ENCODE measurements at regions not wholly inside any gene's neighbourhood (a gene's known extent, or its start where the extent isn't known, plus 50 kb on each side); places are given as distances from the start of the nearest gene placed in this dataset.
"Not testable (repeated sequence)": the region's sequence is repeated elsewhere in the genome, so short reads cannot be mapped to it uniquely, and the experiment has no call there.

- DNase-seq (ENCODE audit: low read depth, low spot score) = no peak
These were observed 135.6 kb upstream of the LYZL2 start for GRCh38 chr10:30765022-30765615.

DNA sequence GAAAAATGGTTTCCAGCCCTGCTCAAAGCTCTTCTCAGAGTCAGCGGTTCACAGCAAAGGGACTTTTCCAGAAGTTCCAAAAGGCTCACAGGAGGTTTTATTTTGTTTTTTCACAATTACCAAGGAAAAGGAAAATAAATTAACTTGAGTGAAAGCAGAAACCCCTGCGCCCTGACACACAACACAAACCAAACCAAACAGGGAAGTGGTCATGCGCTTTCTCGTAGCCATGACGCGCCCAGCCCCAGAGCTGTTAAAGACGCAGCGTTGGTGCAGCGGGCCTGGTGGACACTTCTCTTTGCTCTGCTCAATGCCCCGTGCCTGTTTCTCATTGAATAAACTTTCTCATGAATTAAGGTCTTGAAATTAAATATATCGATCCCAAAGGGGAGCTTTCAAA, 134.4 kb upstream of the LYZL2 start:
- no peak for DNase-seq (ENCODE audit: low read depth, low spot score)

DNA sequence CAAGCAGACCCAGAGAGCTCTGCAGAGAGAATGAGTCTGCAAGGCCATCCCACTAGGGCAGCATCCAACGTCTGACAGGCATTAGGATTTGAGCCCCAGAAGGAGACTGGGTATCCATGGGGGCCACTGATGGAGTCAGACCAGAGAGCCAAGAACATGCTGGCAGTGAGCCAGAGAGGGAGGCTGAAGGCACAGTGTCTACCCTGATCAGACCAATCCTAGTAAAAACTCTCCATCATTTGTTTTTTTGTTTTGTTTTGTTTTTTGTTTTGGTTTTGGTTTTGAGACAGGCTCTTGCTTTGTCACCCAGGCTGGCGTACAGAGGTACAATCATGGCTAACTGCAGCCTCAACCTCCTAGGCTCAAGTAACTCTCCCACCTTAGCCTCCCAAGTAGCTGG, 133.1 kb upstream of the LYZL2 start:
- DNase-seq (ENCODE audit: low read depth, low spot score) = no peak

GRCh38 chr10:30759423-30759822, 129.9 kb upstream of the LYZL2 start:
- DNase-seq (ENCODE audit: low read depth, low spot score) = no peak

GRCh38 chr10:30758338-30758737, 128.8 kb upstream of the LYZL2 start:
- DNase-seq (ENCODE audit: low read depth, low spot score) = no peak

DNA sequence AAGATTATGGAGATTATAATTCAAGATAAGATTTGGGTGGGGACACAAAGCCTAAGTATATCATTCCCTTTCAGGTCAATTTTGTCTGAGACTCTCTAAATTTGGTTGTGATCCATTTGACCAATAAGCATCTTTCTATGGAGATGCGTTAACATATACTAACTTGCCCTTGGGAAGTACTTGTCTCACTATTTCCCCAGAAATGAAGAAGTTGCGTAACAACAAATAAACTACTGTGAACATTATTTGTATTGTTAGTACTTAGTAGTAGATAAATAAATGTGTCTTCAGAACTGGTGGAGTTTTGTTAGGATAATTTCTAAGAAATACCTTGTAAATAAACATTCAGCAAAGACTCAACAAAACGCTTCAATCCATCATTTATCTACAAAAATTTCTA, 127.3 kb upstream of the LYZL2 start:
- no peak for DNase-seq (ENCODE audit: low read depth, low spot score)

DNA sequence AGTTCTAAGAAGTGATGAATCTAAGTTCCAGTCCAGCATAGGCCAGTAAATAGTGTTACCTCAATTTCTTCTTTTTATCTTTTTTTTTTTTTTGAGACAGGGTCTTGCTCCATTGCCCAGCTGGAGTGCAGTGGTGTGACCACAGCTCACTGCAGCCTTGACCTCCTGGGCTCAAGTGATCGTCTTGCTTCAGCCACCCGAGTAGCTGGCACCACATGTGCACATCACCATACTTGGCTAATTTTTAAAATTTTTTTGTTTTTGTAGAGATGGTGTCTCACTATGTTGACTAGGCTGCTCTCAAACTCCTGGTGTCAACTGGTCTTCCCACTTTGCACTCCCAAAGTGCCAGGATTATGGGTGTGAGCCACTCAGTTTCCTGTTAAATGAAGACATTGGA, 126.6 kb upstream of the LYZL2 start:
- DNase-seq (ENCODE audit: low read depth, low spot score) = no peak

GRCh38 chr10:30755441-30755953, 125.9 kb upstream of the LYZL2 start:
- DNase-seq (ENCODE audit: low read depth, low spot score) = no peak

DNA sequence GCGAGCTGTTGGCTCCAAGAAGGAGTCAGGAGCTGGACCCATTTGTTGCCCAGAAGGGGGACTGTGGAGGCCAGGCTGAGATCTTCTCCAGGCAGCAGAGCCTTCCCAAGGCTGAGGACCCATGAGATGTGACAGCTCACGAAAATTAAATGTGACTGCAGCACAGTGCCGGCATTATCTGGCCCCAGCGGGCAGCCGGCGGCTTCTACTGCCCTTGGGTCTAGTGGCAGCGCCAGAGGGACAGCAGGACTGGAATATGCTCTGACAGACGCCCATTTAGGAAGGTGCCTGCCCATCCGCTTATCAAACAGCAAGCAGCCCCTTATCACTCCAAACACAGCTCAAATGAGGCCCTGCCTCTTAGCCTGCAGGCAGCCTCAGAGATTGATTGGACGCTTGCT, 122.9 kb upstream of the LYZL2 start:
- DNase-seq (ENCODE audit: low read depth, low spot score) = no peak

GRCh38 chr10:30751678-30752331, 122.3 kb upstream of the LYZL2 start:
- peak; percentile 29 for DNase-seq (ENCODE audit: low read depth, low spot score)

DNA sequence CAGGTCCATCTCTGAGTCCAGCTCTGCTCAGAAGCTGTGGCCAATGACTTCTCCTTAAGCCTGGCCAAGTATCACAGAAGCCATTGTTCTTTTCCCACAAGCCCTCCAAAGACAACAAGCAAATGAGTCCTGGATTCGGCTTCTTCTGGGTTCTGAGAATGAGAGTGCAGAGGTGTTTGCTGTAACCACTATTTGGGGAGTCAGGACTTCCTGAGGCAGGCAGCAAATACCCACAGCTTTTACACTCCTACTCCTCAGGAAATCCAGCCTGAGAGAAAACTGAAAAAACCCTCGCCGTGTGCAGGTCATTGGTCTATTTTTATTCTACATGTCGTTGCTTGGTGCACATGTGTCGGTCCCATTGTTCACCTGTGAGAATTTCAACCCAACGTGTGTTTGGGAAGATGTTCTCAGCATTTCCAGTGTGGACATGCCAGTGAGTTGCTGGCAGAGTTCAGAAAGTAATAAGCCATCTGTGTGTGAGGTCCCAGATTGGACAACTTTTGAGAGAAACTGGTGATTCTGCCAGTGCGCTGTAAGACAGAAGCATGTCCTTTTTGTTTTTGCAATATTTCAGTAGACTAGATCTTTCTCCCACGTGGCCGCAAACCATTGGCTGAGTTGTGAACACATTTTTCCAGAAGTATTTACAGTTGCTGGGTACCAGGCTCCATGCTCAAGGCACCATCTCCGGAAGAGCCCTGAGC, 121.6 kb upstream of the LYZL2 start:
- DNase-seq (ENCODE audit: low read depth, low spot score) = no peak

DNA sequence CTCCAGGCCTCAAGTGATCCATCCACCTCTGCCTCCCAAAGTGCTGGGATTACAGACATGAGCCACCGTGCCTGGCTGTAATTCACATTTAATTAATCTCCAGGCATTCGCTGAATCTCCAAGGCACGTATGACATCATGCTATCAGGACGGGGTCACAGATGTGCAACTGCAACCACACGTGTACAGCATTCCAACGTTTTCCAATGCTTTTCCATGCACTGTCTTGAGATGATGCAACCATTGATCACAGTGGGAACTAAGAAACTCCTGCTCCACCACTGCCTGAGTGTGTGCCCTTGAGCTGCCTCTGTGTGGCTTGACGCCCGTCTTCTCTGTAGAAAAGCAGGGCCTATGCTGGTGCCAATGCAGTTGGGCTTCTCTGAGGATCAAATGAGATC, 119.8 kb upstream of the LYZL2 start:
- no peak for DNase-seq (ENCODE audit: low read depth, low spot score)

DNA sequence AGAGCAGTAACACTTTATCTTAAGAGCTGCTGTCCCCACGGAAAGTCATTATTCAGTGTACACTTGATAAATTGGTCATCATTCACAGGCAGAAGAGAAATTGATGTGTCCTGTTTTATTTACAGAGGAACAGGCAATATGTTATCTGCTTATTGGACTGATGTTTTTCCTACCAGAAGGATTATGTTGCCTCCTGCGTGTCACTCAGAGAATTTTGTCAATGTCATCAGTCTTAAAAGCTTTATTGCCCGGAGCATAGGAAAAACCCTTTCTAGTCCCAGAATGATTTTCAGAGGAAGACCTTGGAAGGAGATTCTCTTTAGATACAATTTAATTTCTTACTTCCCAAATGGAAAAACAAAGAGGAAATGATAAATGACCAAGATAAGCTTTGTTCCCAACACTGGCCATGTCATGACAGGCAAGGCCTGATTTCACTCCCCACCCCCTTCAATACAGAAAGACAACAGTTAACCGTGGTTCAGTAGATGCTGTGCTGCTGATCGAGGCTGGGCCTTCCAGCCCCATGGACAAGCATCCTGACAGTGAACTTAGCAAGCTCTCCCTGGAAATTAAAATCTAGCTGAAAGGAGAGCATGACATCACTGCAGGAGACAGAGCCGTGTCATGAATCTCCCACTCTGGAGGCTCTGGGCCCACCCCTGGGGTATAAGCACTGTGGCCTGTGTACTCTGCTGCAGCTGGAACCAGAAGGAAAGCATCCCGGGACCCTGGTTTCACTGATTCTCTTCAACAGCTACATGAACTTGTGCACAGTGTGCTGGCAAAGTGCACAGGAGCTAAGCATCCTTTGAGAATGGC, 118.8 kb upstream of the LYZL2 start:
- no peak for DNase-seq (ENCODE audit: low read depth, low spot score)

DNA sequence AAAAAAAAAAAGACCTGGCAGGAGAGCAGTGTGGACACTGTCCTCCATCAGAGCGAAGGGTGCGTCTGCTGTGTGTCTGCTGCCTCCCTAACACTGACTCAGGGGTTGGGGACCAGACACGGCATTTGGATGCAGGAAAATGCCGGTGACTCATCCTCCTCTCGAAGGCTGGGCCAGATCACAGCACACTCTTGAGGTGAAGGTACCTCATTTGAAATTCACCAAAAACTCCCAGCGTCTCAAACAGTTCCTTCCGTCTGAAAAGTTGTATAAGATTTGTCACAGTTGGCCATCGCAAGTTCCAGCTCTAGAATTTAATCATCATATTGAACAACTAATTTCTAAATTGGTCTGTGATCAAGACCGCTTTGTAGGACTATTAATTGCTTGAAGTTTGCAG, 118.1 kb upstream of the LYZL2 start:
- DNase-seq (ENCODE audit: low read depth, low spot score) = peak; percentile 11

DNA sequence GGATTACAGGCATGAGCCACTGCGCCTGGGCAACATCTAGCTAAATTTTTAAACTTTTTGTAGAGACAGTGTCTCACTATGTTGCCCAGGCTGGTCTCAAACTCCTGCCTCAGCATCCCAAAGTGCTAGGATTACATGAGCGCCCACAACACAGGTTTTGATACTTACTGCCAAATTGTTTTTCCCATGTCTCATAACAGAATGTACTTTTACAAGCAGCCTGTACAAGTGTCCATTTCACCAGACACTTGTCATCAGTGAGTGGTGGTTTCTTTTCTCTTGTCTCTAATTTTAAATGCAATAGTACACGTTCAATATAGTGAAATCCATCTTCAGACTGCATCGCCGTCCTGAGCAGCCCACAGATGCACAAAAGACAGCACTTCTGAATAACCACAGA, 116.4 kb upstream of the LYZL2 start:
- DNase-seq (ENCODE audit: low read depth, low spot score) = no peak

DNA sequence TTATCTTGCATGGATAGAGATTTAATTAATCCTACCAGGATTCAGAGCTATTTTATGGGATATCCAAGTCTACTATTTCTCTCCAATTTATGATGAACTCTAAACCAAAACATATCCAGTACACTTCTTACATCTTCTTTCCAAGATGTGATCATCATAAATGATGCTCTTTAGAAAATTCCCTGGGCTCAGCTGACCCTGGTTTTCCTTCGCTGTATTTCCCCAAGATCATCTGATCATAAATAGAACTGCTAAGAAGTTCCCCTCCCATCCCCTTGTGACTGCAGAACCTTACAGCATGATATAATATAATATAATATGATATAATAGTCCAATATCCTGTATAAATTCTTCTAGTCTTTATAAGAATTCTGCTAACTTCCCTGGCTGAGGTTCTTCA, 114.6 kb upstream of the LYZL2 start:
- no peak for DNase-seq (ENCODE audit: low read depth, low spot score)

- no peak for DNase-seq (ENCODE audit: low read depth, low spot score)
These were observed 114.0 kb upstream of the LYZL2 start for GRCh38 chr10:30743586-30743985.

- no peak for DNase-seq (ENCODE audit: low read depth, low spot score)
These were observed 112.9 kb upstream of the LYZL2 start for GRCh38 chr10:30742471-30742870.

DNA sequence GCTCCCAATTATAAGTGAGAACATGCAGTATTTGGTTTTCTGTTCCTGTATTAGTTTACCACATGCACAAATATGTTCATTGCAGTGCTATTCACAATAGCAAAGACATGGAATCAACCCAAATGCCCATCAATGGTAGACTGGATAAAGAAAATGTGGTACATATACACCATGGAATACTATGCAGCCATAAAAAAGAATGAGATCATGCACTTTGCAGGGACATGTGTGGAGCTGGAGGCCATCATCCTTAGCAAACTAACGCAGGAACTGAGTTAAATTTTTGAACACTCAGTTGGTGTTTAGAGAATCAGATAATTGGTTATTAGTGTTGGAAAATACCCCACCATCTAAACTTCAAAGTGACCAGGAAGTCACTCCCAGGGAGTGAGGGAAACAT, 111.2 kb upstream of the LYZL2 start:
- not testable (repeated sequence) for DNase-seq (ENCODE audit: low read depth, low spot score)

GRCh38 chr10:30738416-30738815, 108.9 kb upstream of the LYZL2 start:
- DNase-seq (ENCODE audit: low read depth, low spot score) = no peak

DNA sequence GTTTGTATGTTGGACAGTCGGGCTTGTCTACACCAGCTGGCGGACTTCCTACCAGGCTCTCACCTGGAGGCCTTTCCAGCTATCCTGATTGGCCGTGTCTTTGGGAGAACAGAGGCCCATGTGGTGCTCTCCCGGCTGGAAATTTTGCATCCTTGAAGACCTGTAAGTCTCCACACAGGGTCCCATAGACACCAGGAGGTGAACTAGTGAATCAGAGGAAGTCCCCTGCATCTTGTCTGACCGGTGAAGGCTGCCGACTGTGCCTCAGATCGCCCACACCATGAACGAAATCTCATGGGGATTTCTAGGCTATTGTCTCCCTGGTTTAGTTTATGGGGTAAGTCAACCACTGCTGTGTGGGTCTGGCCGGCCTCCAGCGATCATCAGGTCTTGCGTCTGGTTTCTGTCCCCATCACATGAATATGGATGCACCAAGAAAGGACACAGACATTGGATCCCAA, 108.4 kb upstream of the LYZL2 start:
- DNase-seq (ENCODE audit: low read depth, low spot score) = no peak

DNA sequence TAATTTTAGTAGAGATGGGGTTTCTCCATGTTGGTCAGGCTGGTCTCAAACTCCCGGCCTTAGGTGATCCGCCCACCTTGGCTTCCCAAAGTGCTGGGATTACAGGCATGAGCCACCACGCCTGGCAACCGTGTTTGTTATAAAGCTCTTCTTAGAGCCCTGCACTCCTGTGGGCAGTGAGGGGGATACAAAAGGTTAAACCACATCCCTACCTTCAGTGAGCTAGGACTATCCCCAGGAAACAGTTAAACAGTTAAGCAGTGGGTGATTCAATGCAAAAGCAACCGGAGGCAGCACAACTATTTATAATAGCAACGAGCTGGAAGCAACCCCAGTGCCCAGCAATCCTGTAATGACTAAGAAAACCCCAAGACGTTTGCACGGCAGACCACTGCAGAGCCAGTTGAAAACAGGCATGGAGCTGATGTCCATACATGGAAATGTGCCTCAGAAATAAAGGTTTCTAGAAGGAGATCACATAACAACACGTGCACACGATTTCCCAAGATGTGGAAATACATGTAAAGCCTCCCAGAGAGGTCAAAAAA, 107.2 kb upstream of the LYZL2 start:
- no peak for DNase-seq (ENCODE audit: low read depth, low spot score)
